ENCODE measurements at regions not wholly inside any gene's neighbourhood (a gene's known extent, or its start where the extent isn't known, plus 50 kb on each side); places are given as distances from the start of the nearest gene placed in this dataset.
"Not testable (repeated sequence)": the region's sequence is repeated elsewhere in the genome, so short reads cannot be mapped to it uniquely, and the experiment has no call there.

DNA sequence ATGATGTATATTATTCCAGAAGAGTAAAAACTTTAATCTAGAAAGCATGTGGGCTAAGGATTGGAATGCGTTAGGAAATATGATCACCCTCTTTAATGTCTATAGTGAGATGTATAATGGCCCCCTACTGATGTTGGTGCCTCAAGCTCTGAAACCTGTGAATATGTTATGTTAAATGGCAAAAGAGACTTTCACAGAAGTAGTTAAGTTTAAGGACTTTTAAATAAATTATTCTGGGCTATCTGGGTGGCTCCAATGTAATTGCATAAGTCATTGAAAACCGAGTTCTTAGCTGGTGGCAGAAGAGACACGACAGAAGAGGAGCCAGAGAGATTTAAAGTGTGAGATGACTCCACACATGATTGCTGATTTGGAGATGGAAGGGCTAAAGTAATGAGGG, 1048.4 kb downstream of the PRIM2 start:
- not testable (repeated sequence) for DNase-seq (ENCODE audit: low read depth in 1 of 2, low spot score in 1 of 2); H3K4me3 ChIP-seq; H3K36me3 ChIP-seq; H3K27ac ChIP-seq; H3K4me1 ChIP-seq (ENCODE audit: low read depth); H3K27me3 ChIP-seq; H3K9me3 ChIP-seq (ENCODE audit: low read depth)

DNA sequence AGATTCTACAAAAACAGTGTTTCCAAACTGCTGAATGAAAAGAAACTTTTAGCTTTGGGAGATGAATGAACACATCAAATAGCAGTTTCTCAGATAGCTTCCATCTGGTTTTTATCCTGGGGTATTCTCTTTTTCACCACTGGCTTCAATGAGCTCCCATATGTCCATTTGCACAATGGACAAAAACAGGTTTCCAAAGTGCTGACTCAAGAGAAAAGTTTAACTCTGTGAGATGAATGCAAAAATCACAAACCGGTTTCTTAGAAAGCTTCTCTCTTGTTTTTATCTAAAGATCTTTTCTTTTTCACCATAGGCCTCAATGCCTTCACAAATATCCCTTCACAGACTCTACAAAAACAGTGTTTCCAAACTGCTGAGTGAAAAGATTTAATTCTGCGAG, 1089.2 kb downstream of the PRIM2 start:
- H3K36me3 ChIP-seq; DNase-seq (ENCODE audit: low read depth in 1 of 2, low spot score in 1 of 2); H3K27ac ChIP-seq; H3K4me1 ChIP-seq (ENCODE audit: low read depth); H3K27me3 ChIP-seq; H3K9me3 ChIP-seq (ENCODE audit: low read depth); H3K4me3 ChIP-seq: not testable (repeated sequence)

DNA sequence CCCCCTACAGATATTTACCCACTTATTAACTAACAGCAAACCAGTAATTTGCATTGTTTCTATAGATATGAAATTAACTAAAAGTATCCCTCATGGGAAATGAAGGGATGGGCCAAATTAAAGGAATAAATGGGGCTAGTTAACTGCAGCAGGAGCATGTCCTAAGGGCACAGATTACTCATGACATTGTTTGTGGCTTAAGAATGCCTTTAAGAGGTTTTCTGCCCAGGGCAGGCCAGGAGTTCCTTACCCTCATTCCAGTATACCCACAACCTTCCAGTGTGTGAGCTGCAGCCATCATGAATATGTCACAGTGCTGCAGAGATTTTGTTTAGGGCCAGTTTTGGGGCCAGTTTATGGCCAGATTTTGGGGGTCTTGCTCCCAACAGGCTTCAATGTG, 1101.9 kb downstream of the PRIM2 start:
- no peak for DNase-seq (ENCODE audit: low read depth in 1 of 2, low spot score in 1 of 2)
- Histone ChIP-seq H3K9me3 (ENCODE audit: low read depth) (no peaks in the 10 kb centered on the region), H3K27me3 (no peaks in the 10 kb centered on the region), H3K27ac (no peak overlapping the region), H3K4me3 (no peak overlapping the region), H3K36me3 (no peaks in the 10 kb centered on the region), H3K4me1 (ENCODE audit: low read depth) (no peaks in the 10 kb centered on the region)
- TF ChIP-seq, protein P1, sequence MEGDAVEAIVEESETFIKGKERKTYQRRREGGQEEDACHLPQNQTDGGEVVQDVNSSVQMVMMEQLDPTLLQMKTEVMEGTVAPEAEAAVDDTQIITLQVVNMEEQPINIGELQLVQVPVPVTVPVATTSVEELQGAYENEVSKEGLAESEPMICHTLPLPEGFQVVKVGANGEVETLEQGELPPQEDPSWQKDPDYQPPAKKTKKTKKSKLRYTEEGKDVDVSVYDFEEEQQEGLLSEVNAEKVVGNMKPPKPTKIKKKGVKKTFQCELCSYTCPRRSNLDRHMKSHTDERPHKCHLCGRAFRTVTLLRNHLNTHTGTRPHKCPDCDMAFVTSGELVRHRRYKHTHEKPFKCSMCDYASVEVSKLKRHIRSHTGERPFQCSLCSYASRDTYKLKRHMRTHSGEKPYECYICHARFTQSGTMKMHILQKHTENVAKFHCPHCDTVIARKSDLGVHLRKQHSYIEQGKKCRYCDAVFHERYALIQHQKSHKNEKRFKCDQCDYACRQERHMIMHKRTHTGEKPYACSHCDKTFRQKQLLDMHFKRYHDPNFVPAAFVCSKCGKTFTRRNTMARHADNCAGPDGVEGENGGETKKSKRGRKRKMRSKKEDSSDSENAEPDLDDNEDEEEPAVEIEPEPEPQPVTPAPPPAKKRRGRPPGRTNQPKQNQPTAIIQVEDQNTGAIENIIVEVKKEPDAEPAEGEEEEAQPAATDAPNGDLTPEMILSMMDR (IDR thresholded peaks at IDR 0.05; ENCODE audit: low read depth, low read length) = no peak
